GM12872 (cell line): ENCODE measurements at regions not wholly inside any gene's neighbourhood (a gene's known extent, or its start where the extent isn't known, plus 50 kb on each side); places are given as distances from the start of the nearest gene placed in this dataset.

Experiments used
- CTCF ChIP-seq: IDR thresholded peaks from 3 replicates; pipeline ENCODE4 v1.5.1; 2011; ENCODE audit warnings: low read depth, mild to moderate bottlenecking, low read length, moderate library complexity; ENCODE audit not compliant: insufficient read depth

DNA sequence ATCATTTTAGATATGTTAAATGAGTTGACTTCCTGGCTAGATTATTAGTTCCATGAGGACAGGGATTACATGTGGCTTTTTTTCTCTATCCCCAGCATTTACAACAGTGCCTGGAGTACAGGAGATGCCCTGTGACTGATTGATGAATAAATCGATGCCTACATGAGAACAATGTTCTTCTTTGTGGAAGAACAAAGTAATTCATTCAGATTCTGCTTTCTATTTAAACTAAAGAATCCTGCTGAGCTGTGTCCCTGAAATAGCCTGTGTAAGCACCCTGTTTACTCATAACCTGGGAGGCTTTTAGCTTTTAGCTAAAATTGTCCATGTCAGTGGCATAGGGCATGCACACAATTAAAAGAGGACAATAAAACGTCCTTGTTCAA, 125.1 kb upstream of the BTBD3 start:
- no peak for TF ChIP-seq CTCF

- no peak for TF ChIP-seq CTCF
These were observed 123.2 kb upstream of the BTBD3 start for GRCh38 chr20:11794525-11794924.

DNA sequence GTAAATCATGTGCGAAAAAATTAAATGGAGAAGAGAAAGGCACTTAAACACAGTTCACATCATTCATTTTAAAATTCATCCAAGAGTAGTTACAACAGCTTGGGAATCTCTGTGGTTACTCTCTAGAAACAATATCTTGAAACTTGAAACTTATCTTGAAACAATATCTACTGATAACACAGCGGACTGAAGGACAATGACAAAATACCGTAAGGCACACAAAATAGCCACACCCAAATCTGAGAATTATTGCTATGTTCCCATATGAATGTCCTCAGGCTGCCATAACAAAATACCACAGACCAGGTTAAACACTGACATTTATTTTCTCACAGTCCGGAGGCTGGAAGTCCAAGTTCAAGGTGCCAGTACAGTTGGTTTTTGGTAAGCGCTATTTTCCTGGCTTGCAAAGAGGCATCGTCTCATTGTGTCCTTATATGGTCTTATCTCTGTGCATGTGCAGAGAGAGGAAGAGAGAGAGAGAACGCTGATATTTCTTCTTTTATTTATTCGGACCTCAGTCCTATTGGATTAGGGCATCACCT, 122.5 kb upstream of the BTBD3 start:
- no peak for TF ChIP-seq CTCF

GRCh38 chr20:11796026-11796425, 121.7 kb upstream of the BTBD3 start:
- TF ChIP-seq CTCF = no peak

DNA sequence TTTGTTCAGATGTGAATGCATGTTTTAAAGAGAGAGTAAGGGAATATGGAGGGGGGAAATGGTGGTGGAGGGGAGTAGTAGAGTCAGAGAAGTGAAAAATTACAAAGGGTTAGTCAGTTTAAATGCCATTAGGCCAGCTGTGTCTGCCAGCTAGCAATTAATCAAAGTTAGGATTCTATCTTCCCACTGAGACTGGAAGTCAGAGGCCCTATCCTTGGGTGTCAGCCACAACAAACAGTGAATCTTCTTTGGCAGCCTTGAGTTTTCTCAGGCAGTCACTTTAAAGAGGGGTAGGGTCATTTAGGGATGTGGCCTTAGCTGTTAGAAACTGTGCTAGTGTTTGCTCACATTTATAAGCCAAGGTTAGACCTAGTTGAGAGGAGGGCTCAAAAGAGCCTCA, 120.5 kb upstream of the BTBD3 start:
- TF ChIP-seq CTCF = no peak

DNA sequence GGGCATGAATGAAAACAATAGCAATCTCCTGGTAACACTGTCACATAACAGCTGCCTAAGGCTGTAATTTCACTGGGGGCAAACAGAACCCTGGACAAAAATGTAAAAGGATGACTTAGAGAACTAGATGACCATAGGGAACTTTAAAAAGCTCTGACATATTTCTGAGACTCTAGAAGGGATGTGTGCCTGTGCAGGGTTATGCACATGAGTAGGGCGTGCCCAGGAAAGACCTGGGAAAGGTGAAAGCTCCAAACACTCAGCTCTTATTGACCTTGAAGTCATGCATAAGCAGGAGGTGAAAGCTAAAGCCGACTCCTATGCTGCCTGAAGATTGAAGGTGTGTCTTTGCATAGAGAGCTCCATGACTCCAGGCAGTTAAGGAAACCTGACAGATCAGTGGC, 118.4 kb upstream of the BTBD3 start:
- TF ChIP-seq CTCF = no peak

GRCh38 chr20:11807054-11808048, 110.3 kb upstream of the BTBD3 start:
- TF ChIP-seq CTCF = no peak
